ENCODE measurements at regions not wholly inside any gene's neighbourhood (a gene's known extent, or its start where the extent isn't known, plus 50 kb on each side); places are given as distances from the start of the nearest gene placed in this dataset.

DNA sequence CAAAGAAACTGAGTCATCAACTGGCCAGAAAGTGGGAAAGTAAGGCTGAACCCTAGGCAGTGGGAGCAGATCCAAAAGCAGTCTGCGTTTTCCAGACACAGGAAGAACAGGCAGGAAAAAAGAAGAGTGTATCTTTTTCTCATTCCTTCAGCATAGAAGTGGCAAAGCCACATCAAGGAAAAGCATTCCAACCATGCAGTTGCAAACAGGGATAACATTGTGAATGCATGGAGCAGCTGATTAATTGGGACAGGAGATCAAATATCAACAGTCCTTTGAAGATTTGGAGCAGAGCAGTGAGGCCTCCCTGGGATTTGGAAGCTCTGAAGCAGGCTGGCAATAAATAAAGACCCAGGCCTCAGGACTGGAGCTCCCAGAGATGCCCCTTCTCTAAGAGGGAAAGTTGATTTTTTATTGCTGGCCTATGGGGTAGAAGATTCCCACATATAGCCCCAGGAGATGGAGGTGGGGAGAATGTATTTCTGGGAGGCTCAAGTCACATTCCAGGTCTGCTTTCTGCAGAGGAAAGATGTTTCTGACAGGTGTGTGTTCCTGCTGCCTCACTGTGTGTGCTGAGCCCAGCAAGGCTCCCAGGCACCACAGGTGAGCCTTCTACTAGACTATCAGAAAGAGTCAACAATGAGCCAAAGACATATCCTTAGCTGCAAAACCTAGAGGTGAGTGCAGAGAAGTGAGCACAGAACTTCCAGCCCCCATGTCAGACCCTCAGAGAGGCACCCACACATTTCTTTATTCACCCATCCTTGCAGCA lies 222.5 kb downstream of the RAB28 start:
- Mint-ChIP-seq H3K9me3 (no peaks in the 10 kb centered on the region), H3K4me3 (no peak overlapping the region), H3K27me3 (ENCODE audit: insufficient read depth) (no peaks in the 10 kb centered on the region), H3K4me1 (peaks cover 11% of the 10 kb centered on the region), H3K27ac (no peak overlapping the region), H3K36me3 (ENCODE audit: low read depth) (no peaks in the 10 kb centered on the region)
- H3K9me3 ChIP-seq (ENCODE audit: control insufficient read depth, low read length), result no peaks in the 10 kb centered on the region
- WGBS, 2 experiments (ENCODE audit: insufficient coverage in 1 of 2, insufficient read length in 1 of 2), result 86 to 100% methylated on average over 1 of the region's 1 CpG
- no peak overlapping the region for H3K9ac ChIP-seq (ENCODE audit: extremely low read depth, low read length, poor library complexity, severe bottlenecking)
- DNase-seq, result no peak
- no peaks in the 10 kb centered on the region for H3K27me3 ChIP-seq (ENCODE audit: control insufficient read depth, insufficient read depth, low read length, poor library complexity, severe bottlenecking)
- no peak overlapping the region for H3K27ac ChIP-seq (ENCODE audit: low read depth, low read length)
- H3K36me3 ChIP-seq (ENCODE audit: control insufficient read depth, insufficient read depth, low read length), result no peaks in the 10 kb centered on the region
- no peak overlapping the region for H3K4me3 ChIP-seq (ENCODE audit: low read length)
- TF ChIP-seq, protein P1, sequence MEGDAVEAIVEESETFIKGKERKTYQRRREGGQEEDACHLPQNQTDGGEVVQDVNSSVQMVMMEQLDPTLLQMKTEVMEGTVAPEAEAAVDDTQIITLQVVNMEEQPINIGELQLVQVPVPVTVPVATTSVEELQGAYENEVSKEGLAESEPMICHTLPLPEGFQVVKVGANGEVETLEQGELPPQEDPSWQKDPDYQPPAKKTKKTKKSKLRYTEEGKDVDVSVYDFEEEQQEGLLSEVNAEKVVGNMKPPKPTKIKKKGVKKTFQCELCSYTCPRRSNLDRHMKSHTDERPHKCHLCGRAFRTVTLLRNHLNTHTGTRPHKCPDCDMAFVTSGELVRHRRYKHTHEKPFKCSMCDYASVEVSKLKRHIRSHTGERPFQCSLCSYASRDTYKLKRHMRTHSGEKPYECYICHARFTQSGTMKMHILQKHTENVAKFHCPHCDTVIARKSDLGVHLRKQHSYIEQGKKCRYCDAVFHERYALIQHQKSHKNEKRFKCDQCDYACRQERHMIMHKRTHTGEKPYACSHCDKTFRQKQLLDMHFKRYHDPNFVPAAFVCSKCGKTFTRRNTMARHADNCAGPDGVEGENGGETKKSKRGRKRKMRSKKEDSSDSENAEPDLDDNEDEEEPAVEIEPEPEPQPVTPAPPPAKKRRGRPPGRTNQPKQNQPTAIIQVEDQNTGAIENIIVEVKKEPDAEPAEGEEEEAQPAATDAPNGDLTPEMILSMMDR (conservative IDR thresholded peaks at IDR 0.05), result no peak
- H3K4me1 ChIP-seq (ENCODE audit: control insufficient read depth, insufficient read depth, low read length), result peaks cover 7% of the 10 kb centered on the region

GRCh38 chr4:13260513-13260912 lies 223.6 kb downstream of the RAB28 start:
- Mint-ChIP-seq H3K4me3 (no peak overlapping the region), H3K9me3 (no peaks in the 10 kb centered on the region), H3K36me3 (ENCODE audit: low read depth) (no peaks in the 10 kb centered on the region), H3K27ac (no peak overlapping the region), H3K27me3 (ENCODE audit: insufficient read depth) (no peaks in the 10 kb centered on the region), H3K4me1 (peaks cover 12% of the 10 kb centered on the region)
- no peak overlapping the region for H3K4me3 ChIP-seq (ENCODE audit: low read length)
- no peak overlapping the region for H3K9ac ChIP-seq (ENCODE audit: extremely low read depth, low read length, poor library complexity, severe bottlenecking)
- WGBS, 2 experiments (ENCODE audit: insufficient coverage in 1 of 2, insufficient read length in 1 of 2), result 86% methylated on average over 1 of the region's 1 CpG; no CpG with 5 or more reads in 1 of the 2 experiments
- H3K4me1 ChIP-seq (ENCODE audit: control insufficient read depth, insufficient read depth, low read length), result peaks cover 7% of the 10 kb centered on the region
- no peak for DNase-seq
- H3K36me3 ChIP-seq (ENCODE audit: control insufficient read depth, insufficient read depth, low read length), result no peaks in the 10 kb centered on the region
- H3K27me3 ChIP-seq (ENCODE audit: control insufficient read depth, insufficient read depth, low read length, poor library complexity, severe bottlenecking), result no peaks in the 10 kb centered on the region
- no peaks in the 10 kb centered on the region for H3K9me3 ChIP-seq (ENCODE audit: control insufficient read depth, low read length)
- TF ChIP-seq, protein P1 (conservative IDR thresholded peaks at IDR 0.05), result no peak
- no peak overlapping the region for H3K27ac ChIP-seq (ENCODE audit: low read depth, low read length)

GRCh38 chr4:13250263-13250662 lies 233.9 kb downstream of the RAB28 start:
- 92% methylated on average over 3 of the region's 3 CpGs; no CpG with 5 or more reads in 1 of the 2 experiments for WGBS, 2 experiments (ENCODE audit: insufficient coverage in 1 of 2, insufficient read length in 1 of 2)
- no peak for DNase-seq
- H3K4me3 ChIP-seq (ENCODE audit: low read length), result no peak overlapping the region
- H3K4me1 ChIP-seq (ENCODE audit: control insufficient read depth, insufficient read depth, low read length), result no peaks in the 10 kb centered on the region
- H3K27ac ChIP-seq (ENCODE audit: low read depth, low read length), result no peak overlapping the region
- H3K36me3 ChIP-seq (ENCODE audit: control insufficient read depth, insufficient read depth, low read length), result no peaks in the 10 kb centered on the region
- H3K4me1 Mint-ChIP-seq, result peaks cover 1% of the 10 kb centered on the region
- H3K9me3 Mint-ChIP-seq, result peaks cover 20% of the 10 kb centered on the region
- H3K36me3 Mint-ChIP-seq (ENCODE audit: low read depth), result peaks cover 6% of the 10 kb centered on the region
- H3K9me3 ChIP-seq (ENCODE audit: control insufficient read depth, low read length), result peaks cover 25% of the 10 kb centered on the region
- no peak overlapping the region for H3K27ac Mint-ChIP-seq
- no peaks in the 10 kb centered on the region for H3K27me3 ChIP-seq (ENCODE audit: control insufficient read depth, insufficient read depth, low read length, poor library complexity, severe bottlenecking)
- TF ChIP-seq, protein P1 (conservative IDR thresholded peaks at IDR 0.05), result no peak
- H3K4me3 Mint-ChIP-seq, result no peak overlapping the region
- H3K27me3 Mint-ChIP-seq (ENCODE audit: insufficient read depth), result no peaks in the 10 kb centered on the region
- no peak overlapping the region for H3K9ac ChIP-seq (ENCODE audit: extremely low read depth, low read length, poor library complexity, severe bottlenecking)
